ENCODE measurements at regions not wholly inside any gene's neighbourhood (a gene's known extent, or its start where the extent isn't known, plus 50 kb on each side); places are given as distances from the start of the nearest gene placed in this dataset.

DNA sequence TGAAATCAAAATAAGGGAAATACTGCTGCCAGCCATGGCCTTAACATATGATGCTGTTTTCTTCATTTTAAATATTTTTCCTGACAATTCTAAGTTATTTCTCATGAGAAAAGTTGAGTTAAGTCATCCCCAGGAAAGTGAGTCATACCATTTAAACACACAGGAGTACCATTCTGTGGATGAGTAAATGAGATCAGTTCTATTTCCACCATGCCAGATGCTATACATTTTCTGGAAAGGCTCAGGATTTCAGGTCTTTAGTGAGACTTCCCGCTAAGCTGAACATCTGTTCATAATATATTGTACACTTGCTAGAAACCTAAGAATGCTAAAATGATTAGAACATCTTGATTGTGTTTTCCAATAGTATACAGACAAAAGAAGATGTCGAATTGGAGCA, 256.2 kb upstream of the MANEA start:
- H3K4me3 ChIP-seq (ENCODE audit: low read length) = no peak overlapping the region
- H3K4me1 ChIP-seq (ENCODE audit: control insufficient read depth, low read depth, low read length) = no peaks in the 10 kb centered on the region
- H3K56ac ChIP-seq (ENCODE audit: low read length) = no peak overlapping the region
- no peak overlapping the region for H2BK15ac ChIP-seq (replicated peaks; ENCODE audit: low read depth)
- no peaks in the 10 kb centered on the region for H3K36me3 ChIP-seq (ENCODE audit: control insufficient read depth, insufficient read depth, low read length)
- no peak overlapping the region for H4K5ac ChIP-seq (ENCODE audit: low read length)
- H3K23ac ChIP-seq (ENCODE audit: low read length) = no peak overlapping the region
- no peak overlapping the region for H2BK5ac ChIP-seq (ENCODE audit: low read length)
- H3K9ac ChIP-seq (ENCODE audit: low read length) = no peak overlapping the region
- H3K4ac ChIP-seq (ENCODE audit: low read depth, low read length) = no peak overlapping the region
- no peaks in the 10 kb centered on the region for H3K79me2 ChIP-seq (ENCODE audit: control insufficient read depth, insufficient read depth, low read length)
- no peaks in the 10 kb centered on the region for H3K79me1 ChIP-seq (ENCODE audit: low read length)
- DNase-seq = no peak
- H3K27ac ChIP-seq (ENCODE audit: low read depth, low read length) = no peak overlapping the region
- no peak overlapping the region for H4K8ac ChIP-seq (ENCODE audit: low read depth, low read length)
- H3K4me2 ChIP-seq (ENCODE audit: low read length) = no peak overlapping the region
- no CpG with 5 or more reads among the region's 2 CpGs for WGBS (ENCODE audit: extremely low coverage, insufficient coverage, low lambda C conversion rate)
- H3K27me3 ChIP-seq (ENCODE audit: insufficient read depth, low read length, poor library complexity) = no peaks in the 10 kb centered on the region
- H2AK5ac ChIP-seq (ENCODE audit: low read length) = no peak overlapping the region
- no peak overlapping the region for H2BK120ac ChIP-seq (ENCODE audit: low read depth, low read length)
- H3K18ac ChIP-seq (ENCODE audit: low read length) = no peak overlapping the region

DNA sequence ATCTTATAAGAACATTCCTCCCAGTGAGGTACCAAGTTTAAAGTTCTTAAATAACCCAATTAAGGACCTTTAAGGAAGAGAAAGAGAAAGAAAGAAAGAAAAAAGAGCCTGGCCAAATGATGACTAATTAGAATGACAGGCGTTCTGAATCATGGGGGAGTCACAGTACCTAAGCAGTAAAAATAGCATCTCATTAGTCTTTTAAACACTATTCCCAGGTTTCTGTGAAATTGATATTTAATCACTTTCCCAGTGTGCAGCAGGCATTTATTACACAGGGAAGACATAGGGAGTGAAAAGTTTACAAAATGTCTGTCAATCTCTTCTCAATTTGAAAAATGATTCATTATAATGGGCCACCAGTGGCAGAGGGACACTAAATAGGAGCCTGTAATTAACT, 251.4 kb upstream of the MANEA start:
- no peak overlapping the region for H3K27ac ChIP-seq (ENCODE audit: low read depth, low read length)
- H3K4me2 ChIP-seq (ENCODE audit: low read length) = no peak overlapping the region
- H3K4ac ChIP-seq (ENCODE audit: low read depth, low read length) = no peak overlapping the region
- no peak overlapping the region for H3K56ac ChIP-seq (ENCODE audit: low read length)
- H3K18ac ChIP-seq (ENCODE audit: low read length) = no peak overlapping the region
- H2AK5ac ChIP-seq (ENCODE audit: low read length) = no peak overlapping the region
- WGBS (ENCODE audit: extremely low coverage, insufficient coverage, low lambda C conversion rate) = no CpG with 5 or more reads among the region's 1 CpG
- H3K36me3 ChIP-seq (ENCODE audit: control insufficient read depth, insufficient read depth, low read length) = no peaks in the 10 kb centered on the region
- no peaks in the 10 kb centered on the region for H3K79me2 ChIP-seq (ENCODE audit: control insufficient read depth, insufficient read depth, low read length)
- H3K4me1 ChIP-seq (ENCODE audit: control insufficient read depth, low read depth, low read length) = no peaks in the 10 kb centered on the region
- no peak overlapping the region for H3K4me3 ChIP-seq (ENCODE audit: low read length)
- no peak overlapping the region for H2BK5ac ChIP-seq (ENCODE audit: low read length)
- H3K9ac ChIP-seq (ENCODE audit: low read length) = no peak overlapping the region
- H3K27me3 ChIP-seq (ENCODE audit: insufficient read depth, low read length, poor library complexity) = no peaks in the 10 kb centered on the region
- H2BK120ac ChIP-seq (ENCODE audit: low read depth, low read length) = no peak overlapping the region
- no peak overlapping the region for H4K8ac ChIP-seq (ENCODE audit: low read depth, low read length)
- no peaks in the 10 kb centered on the region for H3K79me1 ChIP-seq (ENCODE audit: low read length)
- H4K5ac ChIP-seq (ENCODE audit: low read length) = no peak overlapping the region
- no peak overlapping the region for H2BK15ac ChIP-seq (replicated peaks; ENCODE audit: low read depth)
- no peak overlapping the region for H3K23ac ChIP-seq (ENCODE audit: low read length)
- DNase-seq = no peak

- no peak overlapping the region for H4K5ac ChIP-seq (ENCODE audit: low read length)
- no peaks in the 10 kb centered on the region for H3K4me1 ChIP-seq (ENCODE audit: control insufficient read depth, low read depth, low read length)
- no peaks in the 10 kb centered on the region for H3K36me3 ChIP-seq (ENCODE audit: control insufficient read depth, insufficient read depth, low read length)
- no peak overlapping the region for H3K27ac ChIP-seq (ENCODE audit: low read depth, low read length)
- H2BK5ac ChIP-seq (ENCODE audit: low read length) = no peak overlapping the region
- no peak for DNase-seq
- no peak overlapping the region for H3K4me3 ChIP-seq (ENCODE audit: low read length)
- no peak overlapping the region for H3K4ac ChIP-seq (ENCODE audit: low read depth, low read length)
- no peaks in the 10 kb centered on the region for H3K79me2 ChIP-seq (ENCODE audit: control insufficient read depth, insufficient read depth, low read length)
- H3K56ac ChIP-seq (ENCODE audit: low read length) = no peak overlapping the region
- H2AK5ac ChIP-seq (ENCODE audit: low read length) = no peak overlapping the region
- no CpG with 5 or more reads among the region's 2 CpGs for WGBS (ENCODE audit: extremely low coverage, insufficient coverage, low lambda C conversion rate)
- H3K23ac ChIP-seq (ENCODE audit: low read length) = no peak overlapping the region
- no peak overlapping the region for H3K18ac ChIP-seq (ENCODE audit: low read length)
- H3K4me2 ChIP-seq (ENCODE audit: low read length) = no peak overlapping the region
- no peaks in the 10 kb centered on the region for H3K79me1 ChIP-seq (ENCODE audit: low read length)
- H2BK120ac ChIP-seq (ENCODE audit: low read depth, low read length) = no peak overlapping the region
- H4K8ac ChIP-seq (ENCODE audit: low read depth, low read length) = no peak overlapping the region
- no peak overlapping the region for H2BK15ac ChIP-seq (replicated peaks; ENCODE audit: low read depth)
- H3K27me3 ChIP-seq (ENCODE audit: insufficient read depth, low read length, poor library complexity) = no peaks in the 10 kb centered on the region
- H3K9ac ChIP-seq (ENCODE audit: low read length) = no peak overlapping the region
These were observed 249.1 kb upstream of the MANEA start for GRCh38 chr6:95328231-95328630.

- Histone ChIP-seq H2BK120ac (ENCODE audit: low read depth, low read length) (no peak overlapping the region), H3K9ac (ENCODE audit: low read length) (no peak overlapping the region), H3K27ac (ENCODE audit: low read depth, low read length) (no peak overlapping the region), H3K36me3 (ENCODE audit: control insufficient read depth, insufficient read depth, low read length) (no peaks in the 10 kb centered on the region), H3K79me2 (ENCODE audit: control insufficient read depth, insufficient read depth, low read length) (no peaks in the 10 kb centered on the region), H3K4me1 (ENCODE audit: control insufficient read depth, low read depth, low read length) (no peaks in the 10 kb centered on the region), H3K4me3 (ENCODE audit: low read length) (no peak overlapping the region), H4K8ac (ENCODE audit: low read depth, low read length) (no peak overlapping the region), H2BK15ac (replicated peaks; ENCODE audit: low read depth) (no peak overlapping the region), H2BK5ac (ENCODE audit: low read length) (no peak overlapping the region), H3K79me1 (ENCODE audit: low read length) (no peaks in the 10 kb centered on the region), H3K4ac (ENCODE audit: low read depth, low read length) (no peak overlapping the region), H3K4me2 (ENCODE audit: low read length) (no peak overlapping the region), H3K27me3 (ENCODE audit: insufficient read depth, low read length, poor library complexity) (no peaks in the 10 kb centered on the region), H4K5ac (ENCODE audit: low read length) (no peak overlapping the region), H3K56ac (ENCODE audit: low read length) (no peak overlapping the region), H2AK5ac (ENCODE audit: low read length) (no peak overlapping the region), H3K23ac (ENCODE audit: low read length) (no peak overlapping the region), H3K18ac (ENCODE audit: low read length) (no peak overlapping the region)
- no CpG with 5 or more reads among the region's 3 CpGs for WGBS (ENCODE audit: extremely low coverage, insufficient coverage, low lambda C conversion rate)
- no peak for DNase-seq
These were observed 225.1 kb upstream of the MANEA start for GRCh38 chr6:95352064-95352795.

GRCh38 chr6:95354551-95354950, 222.8 kb upstream of the MANEA start:
- no peaks in the 10 kb centered on the region for H3K79me2 ChIP-seq (ENCODE audit: control insufficient read depth, insufficient read depth, low read length)
- H3K27ac ChIP-seq (ENCODE audit: low read depth, low read length) = no peak overlapping the region
- H3K79me1 ChIP-seq (ENCODE audit: low read length) = no peaks in the 10 kb centered on the region
- H4K5ac ChIP-seq (ENCODE audit: low read length) = no peak overlapping the region
- no peak overlapping the region for H3K4ac ChIP-seq (ENCODE audit: low read depth, low read length)
- H2BK15ac ChIP-seq (replicated peaks; ENCODE audit: low read depth) = no peak overlapping the region
- H2AK5ac ChIP-seq (ENCODE audit: low read length) = no peak overlapping the region
- no peak overlapping the region for H3K4me3 ChIP-seq (ENCODE audit: low read length)
- no peak overlapping the region for H3K9ac ChIP-seq (ENCODE audit: low read length)
- H3K27me3 ChIP-seq (ENCODE audit: insufficient read depth, low read length, poor library complexity) = no peaks in the 10 kb centered on the region
- H3K18ac ChIP-seq (ENCODE audit: low read length) = no peak overlapping the region
- no peak overlapping the region for H4K8ac ChIP-seq (ENCODE audit: low read depth, low read length)
- H3K4me2 ChIP-seq (ENCODE audit: low read length) = no peak overlapping the region
- no peak for DNase-seq
- no peak overlapping the region for H2BK5ac ChIP-seq (ENCODE audit: low read length)
- H2BK120ac ChIP-seq (ENCODE audit: low read depth, low read length) = no peak overlapping the region
- H3K36me3 ChIP-seq (ENCODE audit: control insufficient read depth, insufficient read depth, low read length) = no peaks in the 10 kb centered on the region
- H3K4me1 ChIP-seq (ENCODE audit: control insufficient read depth, low read depth, low read length) = no peaks in the 10 kb centered on the region
- WGBS (ENCODE audit: extremely low coverage, insufficient coverage, low lambda C conversion rate) = no CpG with 5 or more reads among the region's 10 CpGs
- no peak overlapping the region for H3K56ac ChIP-seq (ENCODE audit: low read length)
- no peak overlapping the region for H3K23ac ChIP-seq (ENCODE audit: low read length)
